ENCODE measurements at regions not wholly inside any gene's neighbourhood (a gene's known extent, or its start where the extent isn't known, plus 50 kb on each side); places are given as distances from the start of the nearest gene placed in this dataset.
"Not testable (repeated sequence)": the region's sequence is repeated elsewhere in the genome, so short reads cannot be mapped to it uniquely, and the experiment has no call there.

- not testable (repeated sequence) for TF ChIP-seq CTCF, POLR2A (IDR thresholded peaks at IDR 0.05)
Observed at GRCh38 chr16:33706845-33707590, 247.6 kb downstream of the TP53TG3F start.
